SK-N-MC (cell line): ENCODE measurements at regions not wholly inside any gene's neighbourhood (a gene's known extent, or its start where the extent isn't known, plus 50 kb on each side); places are given as distances from the start of the nearest gene placed in this dataset.

Experiments
- EZH2 ChIP-seq: fragments of 200-600 bp; sonication (generic); IDR thresholded peaks from one replicate; pipeline ENCODE4 v1.6.1; 2017; ENCODE audit warnings: antibody characterized with exemption
- FOXP2 ChIP-seq: optimal IDR thresholded peaks from 2 replicates; pipeline ENCODE3; 2011; ENCODE audit warnings: mild to moderate bottlenecking, moderate library complexity; ENCODE audit not compliant: insufficient read depth; ENCODE audit errors: extremely low read length, control extremely low read depth
- POLR2AphosphoS5 ChIP-seq: IDR thresholded peaks from 2 replicates; pipeline ENCODE4 v1.6.1; 2012; ENCODE audit warnings: mild to moderate bottlenecking, low read depth, low read length, borderline replicate concordance

DNA sequence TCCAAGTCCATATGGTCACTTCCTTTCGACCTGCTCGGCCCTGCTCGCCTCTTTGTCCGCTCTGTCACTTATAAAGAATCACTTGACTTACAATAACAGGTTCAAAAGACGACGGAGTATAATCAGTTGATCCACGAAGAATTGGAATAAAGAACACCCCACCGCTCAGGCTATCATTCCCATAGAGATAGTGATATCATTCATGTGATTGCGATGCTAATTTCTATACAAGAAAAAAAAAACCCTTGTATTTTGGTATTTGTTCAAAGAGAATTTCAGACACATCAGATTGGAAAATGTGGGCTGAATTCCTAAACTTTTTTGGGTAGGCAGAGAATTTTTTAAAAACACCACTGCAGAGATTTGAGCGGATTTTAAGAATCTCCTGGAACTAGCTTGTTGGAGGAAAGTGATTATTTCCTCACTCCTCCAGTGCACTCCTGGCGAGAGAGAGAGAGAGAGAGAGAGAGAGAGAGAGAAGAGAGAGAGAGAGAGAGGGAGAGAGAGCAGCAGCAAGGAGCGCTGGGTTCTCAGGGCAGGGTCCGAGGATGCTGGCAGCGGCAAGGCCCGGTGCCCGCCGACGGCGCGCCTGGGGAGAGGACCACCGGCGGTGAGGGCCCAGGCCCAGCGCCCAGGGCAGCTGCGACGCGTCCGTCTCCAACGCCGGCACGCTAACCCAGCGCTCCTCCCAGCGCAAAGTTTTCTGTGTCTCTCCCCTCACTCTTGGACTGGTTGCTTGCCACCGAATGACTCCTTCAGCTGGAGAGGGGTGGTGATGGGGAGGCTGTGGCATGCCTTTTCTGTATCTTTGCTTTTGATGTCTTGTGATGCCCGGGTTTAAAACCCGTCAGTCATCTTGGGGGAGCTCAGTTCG is 149.0 kb upstream of the ZNF536 start:
- TF ChIP-seq POLR2AphosphoS5: no peak
- no peak for TF ChIP-seq EZH2
- TF ChIP-seq FOXP2: no peak
